GM12878 (cell line): ENCODE measurements at regions not wholly inside any gene's neighbourhood (a gene's known extent, or its start where the extent isn't known, plus 50 kb on each side); places are given as distances from the start of the nearest gene placed in this dataset.

ENCODE experiments used
- ATAC-seq: fragments of 200-7000 bp; cut with Tn5 transposase; 3 replicates; pipeline ENCODE4 v1.9.1; 2020; ENCODE audit warnings: mild to moderate bottlenecking, moderate library complexity
- BruUV-seq: library from RNA; stranded (reverse); fragments of 400-500 nt; replicated peaks from 2 replicates; lab custom pipeline; 2021; lab: Mats Ljungman, UMichigan
- CTCF ChIA-PET: fragments of 300-600 bp; sonication (Branson Sonifier 250); formaldehyde crosslinking; extraction: SDS; loops from one replicate; lab custom pipeline; 2021; ENCODE audit warnings: inconsistent platforms; lab: Yijun Ruan, JAX
- POLR2A ChIA-PET: fragments of 350-600 bp; formaldehyde crosslinking; extraction: SDS; loops from one replicate; lab custom pipeline; 2021; ENCODE audit warnings: inconsistent platforms; lab: Charles Lee
- RAD21 ChIA-PET: fragments of 300-600 bp; sonication (Branson Sonifier 250); formaldehyde crosslinking; loops from one replicate; lab custom pipeline; 2023; ENCODE audit warnings: antibody characterized with exemption; ENCODE audit not compliant: unreplicated experiment; lab: Charles Lee
- SMC1A ChIA-PET: fragments of 300-600 bp; sonication (Branson Sonifier 250); formaldehyde crosslinking; loops from one replicate; lab custom pipeline; 2023; ENCODE audit not compliant: unreplicated experiment, uncharacterized antibody; lab: Charles Lee
- DNase-seq: peaks from one replicate; pipeline ENCODE4 v3.0.0-alpha.2; 2011; ENCODE audit warnings: low read depth, low spot score
- FAIRE-seq: peaks from 3 replicates; lab custom pipeline; 2011; peaks lifted over from hg19 to GRCh38; lab: Jason Lieb, UNC
- H2AFZ ChIP-seq: 2 replicates; pipeline ENCODE4 v1.6.0; 2011; ENCODE audit warnings: low read depth, low read length, control low read depth; ENCODE audit not compliant: control insufficient read depth
- H3K27ac ChIP-seq: 2 replicates; pipeline ENCODE4 v1.5.1; 2011; ENCODE audit warnings: control low read depth; ENCODE audit not compliant: control insufficient read depth, insufficient read depth
- H3K27me3 ChIP-seq, 2 experiments: replicated peaks in 1 of 2; 2 replicates each; pipeline versions ENCODE4 v1.6.0 to v1.6.1; 2011; ENCODE audit warnings: low read length in 1 of 2; ENCODE audit not compliant: control insufficient read depth in 2 of 2, insufficient read depth in 2 of 2
- H3K36me3 ChIP-seq, 2 experiments: 2 replicates each; pipeline ENCODE4 v1.5.1; 2011; ENCODE audit warnings: low read length in 1 of 2; ENCODE audit not compliant: control insufficient read depth in 2 of 2, insufficient read depth in 2 of 2
- H3K4me1 ChIP-seq: 2 replicates; pipeline ENCODE4 v1.6.1; 2011; ENCODE audit warnings: mild to moderate bottlenecking, low read length, moderate library complexity, mixed read lengths; ENCODE audit not compliant: control insufficient read depth, insufficient read depth
- H3K4me2 ChIP-seq: 2 replicates; pipeline ENCODE4 v1.6.0; 2011; ENCODE audit warnings: control low read depth; ENCODE audit not compliant: control insufficient read depth, insufficient read depth
- H3K4me3 ChIP-seq: fragments of 200-600 bp; sonication (generic); 2 replicates; pipeline ENCODE4 v1.5.1; 2016
- H3K79me2 ChIP-seq: 2 replicates; pipeline ENCODE4 v1.6.0; 2011; ENCODE audit warnings: low read length; ENCODE audit not compliant: control insufficient read depth, insufficient read depth
- H3K9ac ChIP-seq: 2 replicates; pipeline ENCODE4 v1.8.0; 2011; ENCODE audit warnings: low read length, control low read depth, mixed read lengths; ENCODE audit not compliant: control insufficient read depth, insufficient read depth
- H3K9me3 ChIP-seq: replicated peaks from 3 replicates; pipeline ENCODE4 v1.5.1; 2011; ENCODE audit warnings: mild to moderate bottlenecking, low read length; ENCODE audit not compliant: control insufficient read depth, insufficient read depth
- H4K20me1 ChIP-seq: 2 replicates; pipeline ENCODE4 v1.6.0; 2011; ENCODE audit not compliant: control insufficient read depth, insufficient read depth
- ATF7 ChIP-seq: fragments of 450-650 bp; IDR thresholded peaks from 2 replicates; pipeline ENCODE4 v1.6.1; 2016; ENCODE audit warnings: low read depth, mild to moderate bottlenecking
- CBX3 ChIP-seq: fragments of 200-600 bp; sonication (generic); IDR thresholded peaks from 2 replicates; pipeline ENCODE4 v1.6.1; 2016; ENCODE audit warnings: low read depth, borderline replicate concordance
- CBX5 ChIP-seq: sonication (generic); IDR thresholded peaks from 2 replicates; pipeline ENCODE4 v1.6.1; 2016; ENCODE audit warnings: low read depth, moderate library complexity, mild to moderate bottlenecking, inconsistent platforms
- IKZF2 ChIP-seq, 2 experiments: fragments of 450-650 bp; IDR thresholded peaks; 2 replicates each; pipeline ENCODE4 v1.6.1; 2017; ENCODE audit warnings: mild to moderate bottlenecking in 2 of 2, moderate library complexity in 2 of 2
- JUNB ChIP-seq: IDR thresholded peaks from 2 replicates; pipeline ENCODE4 v1.6.1; 2016; ENCODE audit warnings: antibody characterized with exemption, mild to moderate bottlenecking
- NR2F1 ChIP-seq: fragments of 450-650 bp; conservative IDR thresholded peaks from 2 replicates; pipeline ENCODE4 v1.6.1; 2017; ENCODE audit warnings: mild to moderate bottlenecking
- PRDM15 ChIP-seq: fragments of 450-650 bp; formaldehyde crosslinking; IDR thresholded peaks from 2 replicates; pipeline ENCODE4 v1.4.0; 2020; ENCODE audit warnings: mild to moderate bottlenecking, moderate library complexity
- RUNX3 ChIP-seq: IDR thresholded peaks from 2 replicates; pipeline ENCODE4 v1.6.1; 2012; ENCODE audit warnings: low read length, inconsistent platforms
- TCF12 ChIP-seq: IDR thresholded peaks from 2 replicates; pipeline ENCODE4 v1.6.1; 2011; ENCODE audit warnings: low read depth, mild to moderate bottlenecking, low read length
- TCF7 ChIP-seq: IDR thresholded peaks from 2 replicates; pipeline ENCODE4 v1.6.1; 2014; ENCODE audit warnings: antibody characterized with exemption, borderline replicate concordance
- ZNF217 ChIP-seq: fragments of 450-650 bp; IDR thresholded peaks from 2 replicates; pipeline ENCODE4 v1.6.1; 2017; ENCODE audit warnings: antibody characterized with exemption, mild to moderate bottlenecking
- WGBS: methylation state at CpG from one replicate; pipeline ENCODE4 v1.1.6; 2016; ENCODE audit warnings: low lambda C conversion rate; ENCODE audit not compliant: insufficient replicate concordance, insufficient coverage; ENCODE audit errors: missing lambda C conversion rate; 5-methylcytosine and 5-hydroxymethylcytosine counted together
- in situ Hi-C: fragments of 300-500 bp; cut with MboI; formaldehyde crosslinking; loops from 9 replicates; pipeline ENCODE4 v1.14.3; 2018; ENCODE audit warnings: mixed read lengths
- intact Hi-C: fragments of 100-400 bp; cut with micrococcal nuclease; formaldehyde crosslinking; loops from one replicate; pipeline ENCODE4 v1.14.2; 2022; ENCODE audit not compliant: unreplicated experiment
- TF ChIP-seq, protein P1 (sequence below): IDR thresholded peaks from 2 replicates; pipeline ENCODE4 v1.6.1; 2012; ENCODE audit warnings: low read depth, low read length, improper control_type of control experiment
- TF ChIP-seq, protein P2 (sequence below): fragments of 450-650 bp; IDR thresholded peaks from 2 replicates; pipeline ENCODE4 v1.6.1; 2017; ENCODE audit warnings: mild to moderate bottlenecking, moderate library complexity
- TF ChIP-seq, protein P3 (sequence below): fragments of 450-650 bp; IDR thresholded peaks from 2 replicates; pipeline ENCODE4 v1.6.1; 2014; ENCODE audit warnings: mild to moderate bottlenecking

DNA sequence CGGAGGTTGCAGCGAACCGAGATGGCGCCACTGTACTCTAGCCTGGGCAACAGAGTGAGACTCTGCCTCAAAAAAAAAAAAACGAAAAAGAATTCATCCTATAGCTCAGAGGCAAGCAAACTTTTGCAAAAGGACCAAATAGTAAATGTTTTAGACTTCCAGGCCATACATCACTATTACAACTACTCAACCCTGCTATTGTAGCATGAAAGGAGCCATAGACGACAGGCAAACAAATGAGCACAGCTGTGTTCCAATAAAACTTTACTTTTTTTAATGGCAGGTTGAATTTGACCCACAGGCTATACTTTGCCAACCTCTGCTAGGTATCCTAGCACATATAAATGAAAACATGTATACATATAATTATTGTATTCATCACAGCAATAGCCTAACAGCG is 58.9 kb upstream of the SLC30A5 start:
- ChIA-PET RAD21 (no interaction called here), SMC1A (interaction anchor here (0.6 to 1.1 kb wide), 5 partner anchors 9 to 1689 kb away, joined by 3 to 4 read pairs (median 3); no protein-coding TSS in a partner anchor), POLR2A (interaction anchor here (0.6 to 0.7 kb wide), 4 partner anchors 9 to 127 kb away, joined by 3 to 5 read pairs (median 4); no protein-coding TSS in a partner anchor), CTCF (interaction anchor here (0.7 kb wide), 1 partner anchor 11 kb away, joined by 3 read pairs; no protein-coding TSS in a partner anchor)
- Histone ChIP-seq H3K9ac (no peak overlapping the region), H2AFZ (no peak overlapping the region), H3K9me3 (no peaks in the 10 kb centered on the region), H4K20me1 (no peaks in the 10 kb centered on the region), H3K4me2 (no peak overlapping the region), H3K4me3 (no peak overlapping the region), H3K27me3 (no peaks in the 10 kb centered on the region), H3K27ac (no peak overlapping the region), H3K4me1 (no peaks in the 10 kb centered on the region), H3K79me2 (no peaks in the 10 kb centered on the region), H3K36me3 (no peaks in the 10 kb centered on the region)
- no peak for TF ChIP-seq ATF7
- TF ChIP-seq RUNX3, result no peak
- no peak for TF ChIP-seq ZNF217
- TF ChIP-seq, protein P1, sequence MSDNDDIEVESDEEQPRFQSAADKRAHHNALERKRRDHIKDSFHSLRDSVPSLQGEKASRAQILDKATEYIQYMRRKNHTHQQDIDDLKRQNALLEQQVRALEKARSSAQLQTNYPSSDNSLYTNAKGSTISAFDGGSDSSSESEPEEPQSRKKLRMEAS, result no peak
- TF ChIP-seq IKZF2 (IDR thresholded peaks at IDR 0.05), result no peak
- TF ChIP-seq JUNB, result no peak
- no peak for TF ChIP-seq CBX3
- TF ChIP-seq, protein P2, sequence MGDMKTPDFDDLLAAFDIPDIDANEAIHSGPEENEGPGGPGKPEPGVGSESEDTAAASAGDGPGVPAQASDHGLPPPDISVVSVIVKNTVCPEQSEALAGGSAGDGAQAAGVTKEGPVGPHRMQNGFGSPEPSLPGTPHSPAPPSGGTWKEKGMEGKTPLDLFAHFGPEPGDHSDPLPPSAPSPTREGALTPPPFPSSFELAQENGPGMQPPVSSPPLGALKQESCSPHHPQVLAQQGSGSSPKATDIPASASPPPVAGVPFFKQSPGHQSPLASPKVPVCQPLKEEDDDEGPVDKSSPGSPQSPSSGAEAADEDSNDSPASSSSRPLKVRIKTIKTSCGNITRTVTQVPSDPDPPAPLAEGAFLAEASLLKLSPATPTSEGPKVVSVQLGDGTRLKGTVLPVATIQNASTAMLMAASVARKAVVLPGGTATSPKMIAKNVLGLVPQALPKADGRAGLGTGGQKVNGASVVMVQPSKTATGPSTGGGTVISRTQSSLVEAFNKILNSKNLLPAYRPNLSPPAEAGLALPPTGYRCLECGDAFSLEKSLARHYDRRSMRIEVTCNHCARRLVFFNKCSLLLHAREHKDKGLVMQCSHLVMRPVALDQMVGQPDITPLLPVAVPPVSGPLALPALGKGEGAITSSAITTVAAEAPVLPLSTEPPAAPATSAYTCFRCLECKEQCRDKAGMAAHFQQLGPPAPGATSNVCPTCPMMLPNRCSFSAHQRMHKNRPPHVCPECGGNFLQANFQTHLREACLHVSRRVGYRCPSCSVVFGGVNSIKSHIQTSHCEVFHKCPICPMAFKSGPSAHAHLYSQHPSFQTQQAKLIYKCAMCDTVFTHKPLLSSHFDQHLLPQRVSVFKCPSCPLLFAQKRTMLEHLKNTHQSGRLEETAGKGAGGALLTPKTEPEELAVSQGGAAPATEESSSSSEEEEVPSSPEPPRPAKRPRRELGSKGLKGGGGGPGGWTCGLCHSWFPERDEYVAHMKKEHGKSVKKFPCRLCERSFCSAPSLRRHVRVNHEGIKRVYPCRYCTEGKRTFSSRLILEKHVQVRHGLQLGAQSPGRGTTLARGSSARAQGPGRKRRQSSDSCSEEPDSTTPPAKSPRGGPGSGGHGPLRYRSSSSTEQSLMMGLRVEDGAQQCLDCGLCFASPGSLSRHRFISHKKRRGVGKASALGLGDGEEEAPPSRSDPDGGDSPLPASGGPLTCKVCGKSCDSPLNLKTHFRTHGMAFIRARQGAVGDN, result no peak
- TF ChIP-seq PRDM15 (CRISPR knock-in tag), result no peak
- TF ChIP-seq NR2F1, result no peak
- TF ChIP-seq, protein P3, sequence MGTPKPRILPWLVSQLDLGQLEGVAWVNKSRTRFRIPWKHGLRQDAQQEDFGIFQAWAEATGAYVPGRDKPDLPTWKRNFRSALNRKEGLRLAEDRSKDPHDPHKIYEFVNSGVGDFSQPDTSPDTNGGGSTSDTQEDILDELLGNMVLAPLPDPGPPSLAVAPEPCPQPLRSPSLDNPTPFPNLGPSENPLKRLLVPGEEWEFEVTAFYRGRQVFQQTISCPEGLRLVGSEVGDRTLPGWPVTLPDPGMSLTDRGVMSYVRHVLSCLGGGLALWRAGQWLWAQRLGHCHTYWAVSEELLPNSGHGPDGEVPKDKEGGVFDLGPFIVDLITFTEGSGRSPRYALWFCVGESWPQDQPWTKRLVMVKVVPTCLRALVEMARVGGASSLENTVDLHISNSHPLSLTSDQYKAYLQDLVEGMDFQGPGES, result no peak
- no peak for TF ChIP-seq TCF12
- TF ChIP-seq TCF7, result no peak
- no peak for TF ChIP-seq CBX5
- no peak for ATAC-seq
- intact Hi-C loops, result no loop called here
- in situ Hi-C loops, result no loop called here
- DNase-seq, result no peak
- no TSS peak for BruUV-seq
- FAIRE-seq, result no peak
- WGBS, result 76% methylated on average over 6 of the region's 7 CpGs
